Testis (tissue), 2 donors: ENCODE measurements at regions not wholly inside any gene's neighbourhood (a gene's known extent, or its start where the extent isn't known, plus 50 kb on each side); places are given as distances from the start of the nearest gene placed in this dataset.

Experiments used
- DNase-seq: peaks from one replicate; pipeline ENCODE4 v3.0.0-alpha.2; 2019
- H3K27ac ChIP-seq, 2 donors: fragments of 200-600 bp; sonication (generic); one replicate each; pipeline ENCODE4 v1.5.1; 2019
- H3K27me3 ChIP-seq: fragments of 200-600 bp; sonication (generic); one replicate; pipeline ENCODE4 v1.5.1; 2019
- H3K36me3 ChIP-seq: fragments of 200-600 bp; sonication (generic); one replicate; pipeline ENCODE4 v1.5.1; 2017; ENCODE audit warnings: low read depth; ENCODE audit errors: missing control alignments
- H3K4me1 ChIP-seq: fragments of 200-600 bp; sonication (generic); one replicate; pipeline ENCODE4 v1.5.1; 2019
- H3K4me3 ChIP-seq, 2 donors: fragments of 200-600 bp; sonication (generic); one replicate each; pipeline ENCODE4 v1.5.1; 2017 to 2019
- H3K9me3 ChIP-seq: fragments of 200-600 bp; sonication (generic); one replicate; pipeline ENCODE4 v1.5.1; 2017
- POLR2A ChIP-seq: fragments of 450-650 bp; IDR thresholded peaks from one replicate; pipeline ENCODE4 v1.6.1; 2017; ENCODE audit warnings: antibody characterized with exemption, mild to moderate bottlenecking, moderate library complexity
- WGBS, 2 donors: methylation state at CpG; one replicate each; pipeline ENCODE4 v1.1.5; 2018; 5-methylcytosine and 5-hydroxymethylcytosine counted together
- intact Hi-C: fragments of 100-400 bp; cut with DNase I; formaldehyde crosslinking; loops from one replicate; pipeline ENCODE4 v1.15.1; 2023; ENCODE audit warnings: low total_unique reads
- TF ChIP-seq, protein P1 (sequence below), 3 experiments: fragments of 450-650 bp in 2 of 3; fragments of 200-600 bp in 1 of 3; sonication (generic) in 1 of 3; IDR thresholded peaks; one replicate each; pipeline ENCODE4 v1.5.1; 2016 to 2019; ENCODE audit warnings: antibody characterized with exemption in 3 of 3, mild to moderate bottlenecking in 2 of 3, moderate library complexity in 1 of 3

- intact Hi-C loops: no loop called here
These were observed 641.0 kb upstream of the FRG1 start for GRCh38 chr4:189299706-189300105.

DNA sequence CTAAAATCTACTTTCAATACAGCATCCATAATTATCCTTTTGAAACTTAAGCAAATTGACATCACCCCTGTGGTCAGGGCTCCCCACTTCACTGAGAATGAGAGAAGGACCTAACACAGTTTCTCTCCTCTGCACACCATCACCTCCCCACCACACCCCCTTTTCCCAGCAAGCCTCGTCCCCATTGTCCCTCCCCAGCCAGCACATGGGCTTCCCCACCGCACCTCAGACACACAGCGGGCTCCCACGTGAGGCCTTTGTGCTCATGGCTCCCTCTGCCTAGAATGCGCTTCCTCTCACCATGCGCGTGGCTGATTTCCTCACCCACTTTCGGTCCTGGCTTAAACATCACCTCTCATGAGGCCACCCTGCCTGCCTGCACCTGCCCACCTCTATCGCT is 639.0 kb upstream of the FRG1 start:
- no peak for DNase-seq
- H3K27ac ChIP-seq: no peak overlapping the region
- no peaks in the 10 kb centered on the region for H3K36me3 ChIP-seq
- intact Hi-C loops: no loop called here
- no peaks in the 10 kb centered on the region for H3K9me3 ChIP-seq
- H3K4me1 ChIP-seq: no peaks in the 10 kb centered on the region
- TF ChIP-seq, protein P1, sequence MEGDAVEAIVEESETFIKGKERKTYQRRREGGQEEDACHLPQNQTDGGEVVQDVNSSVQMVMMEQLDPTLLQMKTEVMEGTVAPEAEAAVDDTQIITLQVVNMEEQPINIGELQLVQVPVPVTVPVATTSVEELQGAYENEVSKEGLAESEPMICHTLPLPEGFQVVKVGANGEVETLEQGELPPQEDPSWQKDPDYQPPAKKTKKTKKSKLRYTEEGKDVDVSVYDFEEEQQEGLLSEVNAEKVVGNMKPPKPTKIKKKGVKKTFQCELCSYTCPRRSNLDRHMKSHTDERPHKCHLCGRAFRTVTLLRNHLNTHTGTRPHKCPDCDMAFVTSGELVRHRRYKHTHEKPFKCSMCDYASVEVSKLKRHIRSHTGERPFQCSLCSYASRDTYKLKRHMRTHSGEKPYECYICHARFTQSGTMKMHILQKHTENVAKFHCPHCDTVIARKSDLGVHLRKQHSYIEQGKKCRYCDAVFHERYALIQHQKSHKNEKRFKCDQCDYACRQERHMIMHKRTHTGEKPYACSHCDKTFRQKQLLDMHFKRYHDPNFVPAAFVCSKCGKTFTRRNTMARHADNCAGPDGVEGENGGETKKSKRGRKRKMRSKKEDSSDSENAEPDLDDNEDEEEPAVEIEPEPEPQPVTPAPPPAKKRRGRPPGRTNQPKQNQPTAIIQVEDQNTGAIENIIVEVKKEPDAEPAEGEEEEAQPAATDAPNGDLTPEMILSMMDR (IDR thresholded peaks at IDR 0.05): no peak
- TF ChIP-seq POLR2A: no peak
- no peak overlapping the region for H3K4me3 ChIP-seq
- no peaks in the 10 kb centered on the region for H3K27me3 ChIP-seq
- WGBS, 2 donors: 86 to 97% methylated on average over 9 of the region's 9 CpGs

More at GRCh38 chr4:189299706-189300105, 641.0 kb upstream of the FRG1 start:
- Histone ChIP-seq H3K36me3 (no peaks in the 10 kb centered on the region), H3K4me1 (no peaks in the 10 kb centered on the region), H3K27ac (no peak overlapping the region), H3K9me3 (no peaks in the 10 kb centered on the region), H3K27me3 (no peaks in the 10 kb centered on the region), H3K4me3 (no peak overlapping the region)
- no peak for DNase-seq
- 68 to 69% methylated on average over 5 of the region's 5 CpGs for WGBS, 2 donors
- TF ChIP-seq, protein P1 (IDR thresholded peaks at IDR 0.05): no peak
- TF ChIP-seq POLR2A: no peak

GRCh38 chr4:189302719-189303118 is 638.0 kb upstream of the FRG1 start:
- WGBS, 2 donors: 72 to 81% methylated on average over 8 of the region's 8 CpGs
- no peak for DNase-seq
- H3K9me3 ChIP-seq: no peaks in the 10 kb centered on the region
- TF ChIP-seq POLR2A: no peak
- TF ChIP-seq, protein P1 (IDR thresholded peaks at IDR 0.05): no peak
- H3K4me1 ChIP-seq: no peaks in the 10 kb centered on the region
- no peak overlapping the region for H3K4me3 ChIP-seq
- intact Hi-C loops: no loop called here
- H3K27ac ChIP-seq: no peak overlapping the region
- H3K27me3 ChIP-seq: no peaks in the 10 kb centered on the region
- no peaks in the 10 kb centered on the region for H3K36me3 ChIP-seq

- TF ChIP-seq, protein P1 (IDR thresholded peaks at IDR 0.05): no peak
- TF ChIP-seq POLR2A: no peak
- 84 to 86% methylated on average over 2 of the region's 2 CpGs for WGBS, 2 donors
These were observed 636.5 kb upstream of the FRG1 start for GRCh38 chr4:189304167-189304566.

GRCh38 chr4:189304809-189305208 is 635.9 kb upstream of the FRG1 start:
- Histone ChIP-seq H3K36me3 (no peaks in the 10 kb centered on the region), H3K9me3 (no peaks in the 10 kb centered on the region), H3K27ac (no peak overlapping the region), H3K4me3 (no peak overlapping the region), H3K27me3 (no peaks in the 10 kb centered on the region), H3K4me1 (no peaks in the 10 kb centered on the region)
- 29 to 31% methylated on average over 2 of the region's 2 CpGs for WGBS, 2 donors
- intact Hi-C loops: no loop called here
- no peak for DNase-seq
- TF ChIP-seq POLR2A: no peak
- TF ChIP-seq, protein P1 (IDR thresholded peaks at IDR 0.05): no peak

More at GRCh38 chr4:189304167-189304566, 636.5 kb upstream of the FRG1 start:
- H3K9me3 ChIP-seq: no peaks in the 10 kb centered on the region
- no peak overlapping the region for H3K4me3 ChIP-seq
- no peaks in the 10 kb centered on the region for H3K36me3 ChIP-seq
- no peak overlapping the region for H3K27ac ChIP-seq
- DNase-seq: no peak
- H3K27me3 ChIP-seq: no peaks in the 10 kb centered on the region
- intact Hi-C loops: no loop called here
- no peaks in the 10 kb centered on the region for H3K4me1 ChIP-seq
